DOHH2 (cell line): ENCODE measurements at regions not wholly inside any gene's neighbourhood (a gene's known extent, or its start where the extent isn't known, plus 50 kb on each side); places are given as distances from the start of the nearest gene placed in this dataset.
"Not testable (repeated sequence)": the region's sequence is repeated elsewhere in the genome, so short reads cannot be mapped to it uniquely, and the experiment has no call there.

ENCODE experiments used
- H3F3A ChIP-seq: fragments of 200-600 bp; sonication (generic), shearing (Covaris generic); 2 replicates; pipeline ENCODE4 v1.6.0; 2016; ENCODE audit warnings: antibody characterized with exemption, mild to moderate bottlenecking; ENCODE audit not compliant: control insufficient read depth, insufficient read depth
- H3K27ac ChIP-seq: fragments of 200-600 bp; sonication (generic); 2 replicates; pipeline ENCODE4 v1.5.1; 2014; ENCODE audit warnings: low read depth, mild to moderate bottlenecking, low read length, moderate library complexity
- H3K27me3 ChIP-seq: fragments of 200-600 bp; sonication (generic); 2 replicates; pipeline ENCODE4 v1.6.1; 2014; ENCODE audit warnings: mild to moderate bottlenecking, low read length, mixed read lengths; ENCODE audit not compliant: control insufficient read depth
- H3K36me3 ChIP-seq: fragments of 200-600 bp; sonication (generic); 2 replicates; pipeline ENCODE4 v1.6.1; 2014; ENCODE audit warnings: mild to moderate bottlenecking, low read length, moderate library complexity, mixed read lengths; ENCODE audit not compliant: control insufficient read depth
- H3K4me1 ChIP-seq: fragments of 200-600 bp; sonication (generic); 2 replicates; pipeline ENCODE4 v1.6.1; 2014; ENCODE audit warnings: mild to moderate bottlenecking, low read length, mixed read lengths; ENCODE audit not compliant: control insufficient read depth
- H3K4me2 ChIP-seq: fragments of 200-600 bp; sonication (generic); 2 replicates; pipeline ENCODE4 v1.6.0; 2014; ENCODE audit warnings: mild to moderate bottlenecking, low read length, moderate library complexity
- H3K4me3 ChIP-seq: fragments of 200-600 bp; sonication (generic); 2 replicates; pipeline ENCODE4 v1.5.1; 2014; ENCODE audit warnings: mild to moderate bottlenecking, low read length, mixed read lengths
- H3K79me2 ChIP-seq: fragments of 200-600 bp; sonication (generic); 2 replicates; pipeline ENCODE4 v1.6.1; 2014; ENCODE audit warnings: mild to moderate bottlenecking, low read length, mixed read lengths; ENCODE audit not compliant: control insufficient read depth
- H3K9me2 ChIP-seq: fragments of 200-600 bp; sonication (generic); replicated peaks from 2 replicates; pipeline ENCODE4 v1.6.1; 2014; ENCODE audit warnings: mild to moderate bottlenecking, low read length, mixed read lengths; ENCODE audit not compliant: control insufficient read depth
- H3K9me3 ChIP-seq: fragments of 200-600 bp; sonication (generic); 2 replicates; pipeline ENCODE4 v1.6.1; 2014; ENCODE audit warnings: antibody characterized with exemption, low read length, mixed read lengths; ENCODE audit not compliant: control insufficient read depth, insufficient read depth
- H4K20me1 ChIP-seq: fragments of 200-600 bp; sonication (generic); 2 replicates; pipeline ENCODE4 v1.6.0; 2014; ENCODE audit warnings: low read depth, mild to moderate bottlenecking, antibody characterized with exemption, low read length, moderate library complexity; ENCODE audit not compliant: control insufficient read depth, insufficient read depth
- EZH2phosphoT487 ChIP-seq: fragments of 200-600 bp; sonication (generic); IDR thresholded peaks from 2 replicates; pipeline ENCODE4 v1.6.1; 2017; ENCODE audit warnings: borderline replicate concordance, mild to moderate bottlenecking, antibody characterized with exemption, low read length, moderate library complexity, mixed read lengths
- TF ChIP-seq, protein P1 (sequence below): fragments of 200-600 bp; sonication (generic); IDR thresholded peaks from one replicate; pipeline ENCODE4 v1.5.1; 2014; ENCODE audit warnings: antibody characterized with exemption, mild to moderate bottlenecking, low read depth, low read length; ENCODE audit not compliant: poor library complexity, severe bottlenecking

DNA sequence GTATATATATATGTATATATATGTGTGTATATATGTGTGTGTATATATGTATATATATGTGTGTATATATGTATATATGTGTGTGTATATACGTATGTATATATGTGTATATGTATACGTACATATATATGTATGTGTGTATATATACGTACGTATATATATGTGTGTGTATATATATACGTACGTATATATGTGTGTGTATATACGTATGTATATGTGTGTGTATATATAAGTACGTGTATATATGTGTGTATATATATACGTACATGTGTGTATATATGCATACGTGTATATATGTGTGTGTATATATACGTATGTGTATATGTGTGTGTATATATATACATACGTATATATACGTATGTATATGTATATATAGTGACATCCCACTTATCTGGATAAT, 154.4 kb downstream of the CDRT15L2 start:
- Histone ChIP-seq H3K27me3 (0 out of 2 replicates have a peak, but pooled peaks cover 5% of the 10 kb centered on the region), H3K4me3 (no peak overlapping the region)
- TF ChIP-seq EZH2phosphoT487, result no peak
- TF ChIP-seq, protein P1, sequence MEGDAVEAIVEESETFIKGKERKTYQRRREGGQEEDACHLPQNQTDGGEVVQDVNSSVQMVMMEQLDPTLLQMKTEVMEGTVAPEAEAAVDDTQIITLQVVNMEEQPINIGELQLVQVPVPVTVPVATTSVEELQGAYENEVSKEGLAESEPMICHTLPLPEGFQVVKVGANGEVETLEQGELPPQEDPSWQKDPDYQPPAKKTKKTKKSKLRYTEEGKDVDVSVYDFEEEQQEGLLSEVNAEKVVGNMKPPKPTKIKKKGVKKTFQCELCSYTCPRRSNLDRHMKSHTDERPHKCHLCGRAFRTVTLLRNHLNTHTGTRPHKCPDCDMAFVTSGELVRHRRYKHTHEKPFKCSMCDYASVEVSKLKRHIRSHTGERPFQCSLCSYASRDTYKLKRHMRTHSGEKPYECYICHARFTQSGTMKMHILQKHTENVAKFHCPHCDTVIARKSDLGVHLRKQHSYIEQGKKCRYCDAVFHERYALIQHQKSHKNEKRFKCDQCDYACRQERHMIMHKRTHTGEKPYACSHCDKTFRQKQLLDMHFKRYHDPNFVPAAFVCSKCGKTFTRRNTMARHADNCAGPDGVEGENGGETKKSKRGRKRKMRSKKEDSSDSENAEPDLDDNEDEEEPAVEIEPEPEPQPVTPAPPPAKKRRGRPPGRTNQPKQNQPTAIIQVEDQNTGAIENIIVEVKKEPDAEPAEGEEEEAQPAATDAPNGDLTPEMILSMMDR, result no peak

DNA sequence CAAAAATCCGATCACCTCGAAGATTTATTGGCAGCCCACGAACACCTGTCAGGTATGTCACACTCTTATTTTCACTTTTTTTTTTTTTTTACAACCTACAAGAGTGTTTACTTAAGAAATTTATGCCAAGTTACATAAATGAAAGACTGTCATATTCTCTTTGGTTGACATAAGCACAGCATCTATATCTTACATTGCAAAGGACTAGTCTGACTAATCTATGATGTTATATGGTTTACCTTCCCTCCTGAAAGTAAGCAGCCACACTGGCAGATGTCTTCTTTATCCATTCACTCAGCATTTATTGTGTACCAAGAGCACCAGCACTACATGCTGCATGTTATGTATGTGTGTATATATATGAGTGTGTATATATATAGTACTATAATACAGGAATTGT, 156.3 kb downstream of the CDRT15L2 start:
- Histone ChIP-seq H3K4me1 (peaks cover 24% of the 10 kb centered on the region), H3K4me2 (no peak overlapping the region), H3F3A (no peaks in the 10 kb centered on the region), H3K4me3 (no peak overlapping the region), H3K27ac (no peak overlapping the region), H3K27me3 (0 out of 2 replicates have a peak, but pooled peaks cover 7% of the 10 kb centered on the region), H3K79me2 (no peaks in the 10 kb centered on the region), H4K20me1 (no peaks in the 10 kb centered on the region), H3K9me3 (no peaks in the 10 kb centered on the region), H3K9me2 (no peaks in the 10 kb centered on the region), H3K36me3 (no peaks in the 10 kb centered on the region)
- TF ChIP-seq, protein P1, result no peak
- no peak for TF ChIP-seq EZH2phosphoT487

More for the DNA sequence above, 154.4 kb downstream of the CDRT15L2 start:
- H3K9me2 ChIP-seq, result no peaks in the 10 kb centered on the region
- H3K4me1 ChIP-seq, result peaks cover 22% of the 10 kb centered on the region
- H3K4me2 ChIP-seq, result no peak overlapping the region
- H3K9me3 ChIP-seq, result no peaks in the 10 kb centered on the region
- no peaks in the 10 kb centered on the region for H3K79me2 ChIP-seq
- H3K27ac ChIP-seq, result no peak overlapping the region
- no peaks in the 10 kb centered on the region for H3F3A ChIP-seq
- no peaks in the 10 kb centered on the region for H3K36me3 ChIP-seq
- H4K20me1 ChIP-seq, result no peaks in the 10 kb centered on the region

DNA sequence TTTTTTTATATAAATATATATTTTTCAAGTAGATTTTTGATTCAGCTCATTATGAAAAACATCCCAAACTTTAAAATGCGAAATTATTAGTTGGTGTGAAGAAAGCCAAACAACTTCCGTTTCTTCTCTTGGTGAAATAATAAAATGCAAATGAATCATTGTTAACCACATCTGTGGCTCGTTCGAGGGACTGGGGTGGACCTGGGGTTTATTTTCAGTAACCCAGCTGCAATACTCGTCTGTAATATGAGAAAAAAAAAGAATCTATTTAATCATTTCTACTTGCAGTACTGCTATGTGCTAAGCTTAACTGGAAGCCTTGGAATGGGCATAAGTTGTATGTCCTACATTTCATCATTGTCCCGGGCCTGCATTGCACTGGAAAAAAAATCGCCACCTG, 158.1 kb downstream of the CDRT15L2 start:
- H3K36me3 ChIP-seq, H3K9me2 ChIP-seq, H3K79me2 ChIP-seq, H4K20me1 ChIP-seq, H3K9me3 ChIP-seq, H3F3A ChIP-seq, H3K27ac ChIP-seq: not testable (repeated sequence)
- Histone ChIP-seq H3K4me2 (peak overlapping the region; percentile 59), H3K4me1 (peaks cover 24% of the 10 kb centered on the region), H3K27me3 (peaks cover 12% of the 10 kb centered on the region; the same call in 1 of the 2 replicates), H3K4me3 (peak overlapping the region; percentile 35)

DNA sequence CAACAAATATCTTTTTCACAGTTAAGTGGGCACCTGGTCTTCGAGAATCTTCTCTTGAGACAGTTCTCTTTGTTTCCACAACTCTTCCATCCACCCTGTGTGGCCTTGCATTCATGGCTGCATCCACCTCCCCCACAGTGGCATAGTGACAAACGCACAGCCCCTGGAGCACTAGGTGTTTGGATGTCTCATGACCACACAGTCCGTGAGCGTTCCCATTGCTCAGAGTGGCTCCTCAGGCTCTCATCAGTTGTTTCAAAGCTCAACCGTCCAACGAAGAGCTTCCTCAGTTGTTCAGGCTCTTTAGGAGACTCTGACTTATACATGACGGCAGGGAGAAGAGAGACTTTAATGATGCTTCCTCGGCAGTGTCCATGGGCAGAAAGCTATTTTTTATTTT, 191.6 kb downstream of the CDRT15L2 start:
- H4K20me1 ChIP-seq, result no peaks in the 10 kb centered on the region
- H3F3A ChIP-seq, result no peaks in the 10 kb centered on the region
- TF ChIP-seq EZH2phosphoT487, result no peak
- TF ChIP-seq, protein P1, result no peak
- no peaks in the 10 kb centered on the region for H3K9me3 ChIP-seq
- H3K4me1 ChIP-seq, result no peaks in the 10 kb centered on the region
- no peak overlapping the region for H3K27ac ChIP-seq
- no peaks in the 10 kb centered on the region for H3K36me3 ChIP-seq
- no peak overlapping the region for H3K4me3 ChIP-seq
- no peaks in the 10 kb centered on the region for H3K27me3 ChIP-seq
- no peak overlapping the region for H3K4me2 ChIP-seq
- no peaks in the 10 kb centered on the region for H3K9me2 ChIP-seq
- no peaks in the 10 kb centered on the region for H3K79me2 ChIP-seq
